Stimulated activated CD4-positive, alpha-beta T cell treated with anti-CD3 and anti-CD28 coated beads, Interleukin-4, amount 100 ng/mL, for 1 hour (primary cell): ENCODE measurements at regions not wholly inside any gene's neighbourhood (a gene's known extent, or its start where the extent isn't known, plus 50 kb on each side); places are given as distances from the start of the nearest gene placed in this dataset.
A peak's percentile ranks its signal among the peaks of the same experiment; 100 is the strongest.

Experiments used
- DNase-seq: peaks from one replicate; pipeline ENCODE4 v3.0.0-alpha.2; 2020

- no peak for DNase-seq
Observed at GRCh38 chr14:96730386-96730785, 66.8 kb upstream of the VRK1 start.

GRCh38 chr14:96734076-96734622 lies 63.0 kb upstream of the VRK1 start:
- no peak for DNase-seq

GRCh38 chr14:96735526-96735925 lies 61.7 kb upstream of the VRK1 start:
- no peak for DNase-seq

- no peak for DNase-seq
Observed at GRCh38 chr14:96736439-96736838, 60.7 kb upstream of the VRK1 start.

- no peak for DNase-seq
Observed at GRCh38 chr14:96737881-96738280, 59.3 kb upstream of the VRK1 start.

- no peak for DNase-seq
Observed at GRCh38 chr14:96739200-96739910, 57.8 kb upstream of the VRK1 start.

- peak; percentile 80 for DNase-seq
Observed at GRCh38 chr14:96741151-96741977, 55.8 kb upstream of the VRK1 start.

- no peak for DNase-seq
Observed at GRCh38 chr14:96744262-96744661, 52.9 kb upstream of the VRK1 start.

GRCh38 chr14:96745500-96746051 lies 51.6 kb upstream of the VRK1 start:
- no peak for DNase-seq

- DNase-seq = no peak
Observed at GRCh38 chr14:96746101-96746500, 51.1 kb upstream of the VRK1 start.

- no peak for DNase-seq
Observed at GRCh38 chr14:96747006-96747405, 50.2 kb upstream of the VRK1 start.
